Naive thymus-derived CD4-positive, alpha-beta T cell (primary cell): ENCODE measurements at regions not wholly inside any gene's neighbourhood (a gene's known extent, or its start where the extent isn't known, plus 50 kb on each side); places are given as distances from the start of the nearest gene placed in this dataset.

Experiments used
- ATAC-seq: fragments of 150-1000 bp; cut with Tn5 transposase; 2 replicates; pipeline ENCODE4 v1.10.0; 2021; ENCODE audit warnings: mild to moderate bottlenecking, moderate library complexity
- CTCF ChIA-PET: fragments of 350-600 bp; sonication (Branson Sonifier 250); formaldehyde crosslinking; loops from one replicate; lab custom pipeline; 2021; ENCODE audit warnings: antibody characterized with exemption; lab: Charles Lee
- POLR2A ChIA-PET: fragments of 350-600 bp; sonication (Branson Sonifier 250); formaldehyde crosslinking; loops from one replicate; lab custom pipeline; 2021; ENCODE audit warnings: antibody characterized with exemption, inconsistent platforms; lab: Charles Lee
- DNase-seq, 9 donors: peaks; one replicate each; pipeline versions ENCODE4 v3.0.0 to v3.0.0-alpha.2; 2020 to 2022; ENCODE audit warnings: mixed read lengths in 1 of 9
- H3K27ac ChIP-seq: one replicate; pipeline ENCODE4 v1.7.0; 2013; ENCODE audit warnings: mild to moderate bottlenecking, low read depth, low read length, moderate library complexity
- H3K27me3 ChIP-seq, 2 donors: one replicate each; pipeline ENCODE4 v1.7.0; 2013; ENCODE audit warnings: low read length in 2 of 2, mild to moderate bottlenecking in 2 of 2, moderate library complexity in 2 of 2; ENCODE audit not compliant: control insufficient read depth in 2 of 2, insufficient read depth in 2 of 2
- H3K36me3 ChIP-seq, 3 experiments: 1 replicate in 2 of 3; 2 replicates in 1 of 3; pipeline ENCODE4 v1.7.0; 2013; ENCODE audit warnings: low read length in 3 of 3, mild to moderate bottlenecking in 3 of 3, moderate library complexity in 1 of 3; ENCODE audit not compliant: insufficient read depth in 3 of 3, control insufficient read depth in 2 of 3
- H3K4me1 ChIP-seq, 2 donors: one replicate each; pipeline ENCODE4 v1.7.0; 2013; ENCODE audit warnings: low read length in 2 of 2, mild to moderate bottlenecking in 2 of 2, moderate library complexity in 1 of 2; ENCODE audit not compliant: control insufficient read depth in 2 of 2, insufficient read depth in 2 of 2
- H3K4me3 ChIP-seq: 2 replicates; pipeline ENCODE4 v1.7.0; 2013; ENCODE audit warnings: mild to moderate bottlenecking, low read length
- H3K9me3 ChIP-seq, 3 experiments: 1 replicate in 2 of 3; 2 replicates in 1 of 3; pipeline ENCODE4 v1.7.0; 2013; ENCODE audit warnings: low read length in 3 of 3; ENCODE audit not compliant: control insufficient read depth in 2 of 3
- H3K27ac Mint-ChIP-seq, 9 donors: one replicate each; pipeline ENCODE4 v1.8.0; 2020 to 2022; ENCODE audit warnings: mixed read lengths in 9 of 9, mild to moderate bottlenecking in 8 of 9, moderate library complexity in 5 of 9, inconsistent platforms in 2 of 9
- H3K27me3 Mint-ChIP-seq, 5 donors: one replicate each; pipeline ENCODE4 v1.8.0; 2021 to 2022; ENCODE audit warnings: mixed read lengths in 5 of 5, mild to moderate bottlenecking in 1 of 5
- H3K36me3 Mint-ChIP-seq, 5 donors: one replicate each; pipeline ENCODE4 v1.8.0; 2020 to 2022; ENCODE audit warnings: mixed read lengths in 5 of 5, mild to moderate bottlenecking in 3 of 5, inconsistent platforms in 1 of 5
- H3K4me1 Mint-ChIP-seq, 7 donors: one replicate each; pipeline ENCODE4 v1.8.0; 2020 to 2022; ENCODE audit warnings: mixed read lengths in 7 of 7, mild to moderate bottlenecking in 3 of 7, inconsistent platforms in 1 of 7
- H3K4me3 Mint-ChIP-seq, 10 donors: one replicate each; pipeline ENCODE4 v1.8.0; 2020 to 2022; ENCODE audit warnings: mild to moderate bottlenecking in 10 of 10, mixed read lengths in 10 of 10, moderate library complexity in 6 of 10, inconsistent platforms in 2 of 10
- H3K9me3 Mint-ChIP-seq, 11 donors: one replicate each; pipeline ENCODE4 v1.8.0; 2020 to 2022; ENCODE audit warnings: mixed read lengths in 11 of 11, mild to moderate bottlenecking in 4 of 11, inconsistent platforms in 1 of 11, moderate library complexity in 1 of 11
- intact Hi-C, 2 donors: fragments of 100-400 bp; cut with micrococcal nuclease; formaldehyde crosslinking; loops; one replicate each; pipeline ENCODE4 v1.15.1; 2023

- ATAC-seq, result no peak
Measured at GRCh38 chr9:89796606-89797005, 191.8 kb downstream of the GADD45G start.

DNA sequence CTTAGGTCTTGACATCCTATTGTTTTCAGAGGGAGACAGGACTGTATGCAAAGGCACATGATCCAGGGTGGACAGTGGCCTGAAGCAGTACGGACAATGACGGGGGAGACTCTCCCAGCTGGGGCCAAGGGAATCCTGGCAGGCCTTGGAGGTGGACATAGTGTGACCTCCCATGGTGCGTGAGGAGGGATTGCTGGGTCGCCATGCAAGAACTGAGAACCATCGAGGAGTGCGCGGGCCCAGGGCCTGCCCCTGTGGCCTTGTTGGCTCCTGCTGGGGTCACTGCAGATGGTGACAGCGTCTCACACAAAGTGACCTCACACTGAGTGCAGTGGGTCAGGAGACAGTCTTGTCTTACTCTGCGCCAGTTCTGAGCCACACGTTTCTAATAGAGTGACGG is 192.4 kb downstream of the GADD45G start:
- CTCF ChIA-PET, result no interaction called here
- POLR2A ChIA-PET, result no interaction called here
- H3K4me3 Mint-ChIP-seq, result no peak overlapping the region

More at GRCh38 chr9:89796606-89797005, 191.8 kb downstream of the GADD45G start:
- Histone ChIP-seq H3K9me3 (no peaks in the 10 kb centered on the region), H3K27me3 (no peaks in the 10 kb centered on the region), H3K27ac (no peak overlapping the region), H3K36me3 (no peaks in the 10 kb centered on the region), H3K4me3 (no peak overlapping the region), H3K4me1 (no peaks in the 10 kb centered on the region)
- no peak overlapping the region for H3K4me3 Mint-ChIP-seq
- H3K9me3 Mint-ChIP-seq, result peaks cover 0 to 2% (median 0%) of the 10 kb centered on the region in 11 donors
- CTCF ChIA-PET, result no interaction called here
- peaks cover 0 to 5% (median 0%) of the 10 kb centered on the region in 5 donors for H3K27me3 Mint-ChIP-seq
- intact Hi-C loops, result no loop called here
- H3K36me3 Mint-ChIP-seq, result peaks cover 0 to 3% (median 0%) of the 10 kb centered on the region in 5 donors
- POLR2A ChIA-PET, result no interaction called here
- no peak for DNase-seq
- no peak overlapping the region for H3K27ac Mint-ChIP-seq
- H3K4me1 Mint-ChIP-seq, result peaks cover 0 to 8% (median 0%) of the 10 kb centered on the region in 7 donors

GRCh38 chr9:89797937-89798455 is 193.2 kb downstream of the GADD45G start:
- H3K9me3 ChIP-seq, result no peaks in the 10 kb centered on the region
- Mint-ChIP-seq H3K36me3 (peaks cover 0 to 3% (median 0%) of the 10 kb centered on the region in 5 donors), H3K9me3 (no peaks in the 10 kb centered on the region), H3K4me3 (no peak overlapping the region), H3K4me1 (peaks cover 0 to 8% (median 0%) of the 10 kb centered on the region in 7 donors), H3K27ac (no peak overlapping the region), H3K27me3 (peaks cover 0 to 14% (median 2%) of the 10 kb centered on the region in 5 donors)
- ATAC-seq (no peak), DNase-seq (no peak)
- no peak overlapping the region for H3K27ac ChIP-seq
- no peak overlapping the region for H3K4me3 ChIP-seq
- ChIA-PET CTCF (no interaction called here), POLR2A (no interaction called here)
- intact Hi-C loops, result no loop called here
- H3K36me3 ChIP-seq, result no peaks in the 10 kb centered on the region
- H3K27me3 ChIP-seq, result no peaks in the 10 kb centered on the region
- no peaks in the 10 kb centered on the region for H3K4me1 ChIP-seq

More for the DNA sequence above, 192.4 kb downstream of the GADD45G start:
- intact Hi-C loops, result no loop called here
- Mint-ChIP-seq H3K36me3 (peaks cover 0 to 3% (median 0%) of the 10 kb centered on the region in 5 donors), H3K27me3 (peaks cover 0 to 11% (median 0%) of the 10 kb centered on the region in 5 donors), H3K27ac (no peak overlapping the region), H3K4me1 (peaks cover 0 to 8% (median 0%) of the 10 kb centered on the region in 7 donors), H3K9me3 (no peaks in the 10 kb centered on the region)
- H3K27ac ChIP-seq, result no peak overlapping the region
- no peaks in the 10 kb centered on the region for H3K9me3 ChIP-seq
- H3K4me3 ChIP-seq, result no peak overlapping the region
- ATAC-seq (no peak), DNase-seq (no peak)
- H3K4me1 ChIP-seq, result no peaks in the 10 kb centered on the region
- no peaks in the 10 kb centered on the region for H3K36me3 ChIP-seq
- no peaks in the 10 kb centered on the region for H3K27me3 ChIP-seq

DNA sequence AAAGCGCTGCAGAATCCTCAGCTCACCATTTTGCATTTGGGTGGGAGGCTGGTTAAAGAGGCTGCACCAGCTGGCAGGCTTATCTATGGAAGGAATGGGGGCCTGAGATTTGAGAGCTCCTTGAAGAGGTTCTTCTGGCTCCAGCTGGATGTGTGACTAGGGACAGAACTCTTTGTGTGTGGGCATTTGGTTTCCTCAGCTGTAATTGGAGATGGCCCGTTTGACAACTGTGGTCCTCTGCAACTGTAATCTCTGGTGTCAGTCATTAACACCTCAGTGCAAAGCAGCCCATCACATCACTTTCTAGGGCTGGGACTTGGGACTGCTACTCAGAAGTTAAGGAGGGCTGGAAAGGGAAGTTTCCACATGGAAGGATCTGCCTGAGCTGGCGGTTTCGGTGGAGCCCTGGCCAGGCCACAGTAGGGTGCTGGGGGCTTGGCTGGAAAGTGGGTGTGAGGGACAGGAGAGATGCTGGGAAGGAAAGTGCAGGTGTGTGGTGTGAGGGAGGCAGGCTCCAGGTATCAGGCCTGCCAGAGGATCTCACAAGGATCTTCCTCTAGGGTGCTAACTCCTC is 193.8 kb downstream of the GADD45G start:
- POLR2A ChIA-PET, result no interaction called here
- Histone ChIP-seq H3K4me3 (no peak overlapping the region), H3K27ac (no peak overlapping the region), H3K4me1 (no peaks in the 10 kb centered on the region), H3K9me3 (no peaks in the 10 kb centered on the region), H3K27me3 (no peaks in the 10 kb centered on the region), H3K36me3 (no peaks in the 10 kb centered on the region)
- Mint-ChIP-seq H3K9me3 (no peaks in the 10 kb centered on the region), H3K36me3 (peaks cover 0 to 3% (median 0%) of the 10 kb centered on the region in 5 donors), H3K27ac (no peak overlapping the region), H3K4me1 (peaks cover 0 to 8% (median 0%) of the 10 kb centered on the region in 7 donors), H3K27me3 (peaks cover 0 to 14% (median 2%) of the 10 kb centered on the region in 5 donors), H3K4me3 (no peak overlapping the region)
- CTCF ChIA-PET, result no interaction called here
- intact Hi-C loops, result no loop called here
- DNase-seq (no peak), ATAC-seq (no peak)

GRCh38 chr9:89799221-89799620 is 194.4 kb downstream of the GADD45G start:
- Histone ChIP-seq H3K27me3 (no peaks in the 10 kb centered on the region), H3K9me3 (no peaks in the 10 kb centered on the region), H3K4me1 (no peaks in the 10 kb centered on the region), H3K36me3 (no peaks in the 10 kb centered on the region), H3K4me3 (no peak overlapping the region), H3K27ac (no peak overlapping the region)
- ChIA-PET CTCF (no interaction called here), POLR2A (no interaction called here)
- no peak overlapping the region for H3K27ac Mint-ChIP-seq
- ATAC-seq, result no peak
- H3K36me3 Mint-ChIP-seq, result peaks cover 0 to 3% (median 0%) of the 10 kb centered on the region in 5 donors
- no peaks in the 10 kb centered on the region for H3K9me3 Mint-ChIP-seq
- peaks cover 0 to 18% (median 5%) of the 10 kb centered on the region in 5 donors for H3K27me3 Mint-ChIP-seq
- intact Hi-C loops, result no loop called here
- no peak overlapping the region for H3K4me3 Mint-ChIP-seq
- peaks cover 0 to 8% (median 0%) of the 10 kb centered on the region in 7 donors for H3K4me1 Mint-ChIP-seq
- no peak for DNase-seq

- H3K36me3 ChIP-seq, result no peaks in the 10 kb centered on the region
- peaks cover 0 to 3% (median 0%) of the 10 kb centered on the region in 5 donors for H3K36me3 Mint-ChIP-seq
- ChIA-PET POLR2A (no interaction called here), CTCF (no interaction called here)
- no peaks in the 10 kb centered on the region for H3K9me3 ChIP-seq
- no peaks in the 10 kb centered on the region for H3K27me3 ChIP-seq
- peaks cover 0 to 10% (median 0%) of the 10 kb centered on the region in 7 donors for H3K4me1 Mint-ChIP-seq
- H3K27ac Mint-ChIP-seq, result no peak overlapping the region
- intact Hi-C loops, result no loop called here
- H3K27me3 Mint-ChIP-seq, result peaks cover 0 to 18% (median 5%) of the 10 kb centered on the region in 5 donors
- no peak overlapping the region for H3K4me3 ChIP-seq
- H3K4me1 ChIP-seq, result no peaks in the 10 kb centered on the region
- H3K9me3 Mint-ChIP-seq, result no peaks in the 10 kb centered on the region
- H3K27ac ChIP-seq, result no peak overlapping the region
- no peak overlapping the region for H3K4me3 Mint-ChIP-seq
- DNase-seq (no peak), ATAC-seq (no peak)
Measured at GRCh38 chr9:89799766-89800165, 195.0 kb downstream of the GADD45G start.

DNA sequence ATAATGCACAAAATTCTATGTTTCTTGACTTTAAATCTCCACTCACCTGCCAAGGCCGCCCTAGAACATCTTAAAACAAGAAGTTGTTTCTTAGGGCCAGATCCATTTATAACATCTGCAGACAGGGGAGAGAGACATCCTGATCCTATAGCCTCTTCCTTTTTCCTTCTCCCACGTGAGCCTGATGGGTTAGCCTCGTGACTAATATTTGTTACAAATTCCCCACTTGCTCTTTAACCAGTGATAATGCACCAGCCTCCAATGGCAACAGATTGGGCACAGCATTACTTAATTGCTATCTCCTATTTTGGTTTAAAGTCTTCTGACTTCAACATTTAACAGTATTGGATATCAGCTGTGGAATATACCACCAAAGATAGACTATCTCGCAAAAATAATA is 196.5 kb downstream of the GADD45G start:
- Mint-ChIP-seq H3K9me3 (no peaks in the 10 kb centered on the region), H3K4me3 (no peak overlapping the region), H3K4me1 (peaks cover 0 to 13% (median 0%) of the 10 kb centered on the region in 7 donors), H3K27ac (no peak overlapping the region), H3K27me3 (peaks cover 0 to 18% (median 5%) of the 10 kb centered on the region in 5 donors), H3K36me3 (peaks cover 0 to 3% (median 0%) of the 10 kb centered on the region in 5 donors)
- POLR2A ChIA-PET, result no interaction called here
- Histone ChIP-seq H3K4me3 (no peak overlapping the region), H3K27me3 (no peaks in the 10 kb centered on the region), H3K27ac (no peak overlapping the region), H3K4me1 (no peaks in the 10 kb centered on the region), H3K36me3 (no peaks in the 10 kb centered on the region), H3K9me3 (no peaks in the 10 kb centered on the region)
- DNase-seq (no peak), ATAC-seq (no peak)
- intact Hi-C loops, result no loop called here
- CTCF ChIA-PET, result no interaction called here
